Stimulated activated CD4-positive, alpha-beta T cell treated with anti-CD3 and anti-CD28 coated beads, TNF-alpha, amount 100 ng/mL, for 4 hours (primary cell): ENCODE measurements at regions not wholly inside any gene's neighbourhood (a gene's known extent, or its start where the extent isn't known, plus 50 kb on each side); places are given as distances from the start of the nearest gene placed in this dataset.

Experiments used
- DNase-seq, 3 experiments: peaks; one replicate each; pipeline ENCODE4 v3.0.0-alpha.2; 2020; ENCODE audit warnings: low read depth in 3 of 3

GRCh38 chr2:48138898-48139297 is 175.6 kb upstream of the FOXN2 start:
- DNase-seq, result no peak

DNA sequence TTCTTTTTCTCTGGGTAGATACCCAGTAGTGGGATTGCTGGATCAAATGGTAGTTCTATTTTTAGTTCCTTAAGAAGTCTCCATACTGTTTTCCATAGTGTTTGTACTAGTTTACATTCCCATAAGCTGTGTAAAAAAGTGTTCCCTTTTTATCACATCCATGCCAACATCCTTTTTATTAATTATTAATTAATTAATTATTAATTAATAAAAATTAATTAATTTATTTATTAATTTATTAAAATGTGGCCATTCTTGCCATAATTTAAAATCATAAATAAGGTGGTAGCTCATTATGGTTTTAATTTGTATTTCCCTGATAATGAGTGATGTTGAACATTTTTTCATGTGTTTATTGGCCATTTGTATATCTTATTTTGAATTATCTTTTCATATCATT is 173.9 kb upstream of the FOXN2 start:
- DNase-seq, result no peak

- no peak for DNase-seq
Measured at GRCh38 chr2:48144777-48145176, 169.7 kb upstream of the FOXN2 start.

DNA sequence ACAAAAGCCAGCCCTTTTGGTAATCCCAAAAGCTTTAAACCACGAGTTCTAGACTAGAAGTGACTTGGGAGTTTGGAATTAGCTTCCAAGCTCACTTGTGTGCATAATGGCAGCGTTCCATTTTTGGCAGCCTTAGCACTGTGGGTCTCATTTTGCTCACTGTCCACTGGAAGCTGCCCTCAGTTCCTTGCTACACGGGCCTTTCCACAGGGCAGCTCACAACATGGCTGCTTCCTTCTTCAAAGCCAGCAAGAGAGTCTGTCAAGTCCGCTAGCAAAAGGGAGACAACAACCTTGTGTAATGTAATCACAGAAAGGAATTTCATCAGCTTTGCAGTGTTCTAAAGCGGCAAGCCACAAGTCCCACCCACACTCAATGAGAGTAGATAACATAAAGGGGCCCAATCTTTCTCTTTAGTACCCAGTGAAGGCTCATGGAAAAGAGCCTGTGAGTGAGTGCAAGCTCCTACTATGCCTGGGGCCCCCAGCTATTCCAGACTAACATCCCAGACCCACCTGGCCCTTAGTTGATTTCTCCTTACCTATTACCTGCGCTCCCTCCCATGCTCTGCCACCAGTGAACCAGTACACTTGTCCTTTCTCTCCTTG is 168.5 kb upstream of the FOXN2 start:
- no peak for DNase-seq

DNA sequence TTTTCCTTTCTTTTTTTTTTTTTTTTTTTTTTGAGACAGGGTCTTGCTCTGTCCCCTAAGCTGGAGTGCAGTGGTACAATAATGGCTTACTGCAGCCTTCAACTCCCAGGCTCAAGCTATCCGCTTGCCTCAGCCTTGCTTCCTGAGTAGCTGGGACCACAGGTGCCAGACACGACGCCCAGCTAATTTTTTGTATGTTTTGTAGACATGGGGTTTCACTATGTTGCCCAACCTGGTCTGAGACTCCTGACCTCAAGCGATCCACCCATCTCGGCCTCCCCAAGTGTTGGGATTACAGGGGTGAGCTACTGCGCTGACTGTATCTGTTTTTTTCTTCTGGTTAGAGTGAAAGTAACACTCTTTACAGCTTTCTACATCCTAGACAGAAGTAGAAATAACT is 167.9 kb upstream of the FOXN2 start:
- no peak for DNase-seq

DNA sequence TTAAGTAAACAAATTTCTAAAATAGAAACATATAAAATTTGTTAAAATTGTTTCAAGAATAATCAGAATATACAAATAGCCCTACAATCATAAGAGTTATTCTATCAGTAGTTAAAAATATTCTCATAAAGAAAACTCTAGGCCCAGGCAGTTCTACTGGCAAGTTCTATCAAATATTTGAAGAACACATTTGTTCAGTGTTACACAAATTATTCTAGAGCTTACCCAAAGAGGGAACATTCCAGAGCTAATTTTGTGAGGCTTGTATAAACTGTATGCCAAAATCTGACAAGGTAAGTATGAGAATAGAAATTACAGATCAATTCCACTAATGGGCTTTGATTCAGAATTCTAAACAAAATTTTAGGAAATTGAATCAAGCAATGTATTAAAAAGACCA is 166.8 kb upstream of the FOXN2 start:
- no peak for DNase-seq

DNA sequence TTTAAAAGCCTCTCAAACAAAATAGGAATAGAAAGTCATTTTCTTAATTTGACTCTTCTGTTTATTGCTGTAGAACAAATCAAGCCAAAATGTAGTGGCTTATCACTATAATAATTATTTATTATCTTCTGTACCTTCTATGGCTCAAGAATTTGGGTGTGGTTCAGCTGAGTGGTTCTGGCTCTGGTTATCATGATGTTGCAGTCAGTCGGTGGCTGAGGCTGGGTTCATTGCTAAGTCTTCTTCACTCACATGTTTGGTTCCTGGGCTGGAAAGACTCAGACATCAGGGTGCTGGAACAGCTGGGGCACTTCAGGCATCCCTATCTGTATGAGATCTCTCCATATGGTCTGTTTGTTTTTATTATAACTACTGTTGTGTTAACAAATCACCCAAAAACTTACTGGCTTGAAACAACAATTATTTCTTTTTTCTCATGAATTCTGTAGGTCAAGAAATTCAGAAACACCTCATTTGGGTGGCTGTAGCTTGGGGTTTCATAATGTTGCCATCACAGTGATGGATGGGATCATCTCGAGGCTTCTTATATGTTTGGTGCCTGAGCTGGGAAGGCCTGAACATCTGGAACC is 165.5 kb upstream of the FOXN2 start:
- no peak for DNase-seq

DNA sequence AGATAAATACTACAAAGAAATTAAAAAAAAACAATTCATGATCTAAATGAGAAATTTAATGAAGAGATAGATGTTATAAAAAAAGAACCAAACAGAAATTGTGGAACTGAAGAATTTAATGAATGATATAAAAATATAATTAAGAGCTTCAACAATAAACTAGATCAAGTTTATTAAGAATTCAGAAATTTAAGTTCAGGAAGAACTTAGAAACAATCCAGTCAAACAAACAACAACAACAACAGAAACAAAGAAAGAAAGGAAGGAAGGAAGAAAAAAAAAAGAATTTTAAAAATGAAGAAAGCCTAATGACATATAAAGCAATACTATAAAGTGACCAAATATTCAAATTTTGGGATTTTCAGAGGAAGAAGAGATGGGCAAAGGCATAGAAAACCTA is 157.3 kb upstream of the FOXN2 start:
- DNase-seq, result no peak

DNA sequence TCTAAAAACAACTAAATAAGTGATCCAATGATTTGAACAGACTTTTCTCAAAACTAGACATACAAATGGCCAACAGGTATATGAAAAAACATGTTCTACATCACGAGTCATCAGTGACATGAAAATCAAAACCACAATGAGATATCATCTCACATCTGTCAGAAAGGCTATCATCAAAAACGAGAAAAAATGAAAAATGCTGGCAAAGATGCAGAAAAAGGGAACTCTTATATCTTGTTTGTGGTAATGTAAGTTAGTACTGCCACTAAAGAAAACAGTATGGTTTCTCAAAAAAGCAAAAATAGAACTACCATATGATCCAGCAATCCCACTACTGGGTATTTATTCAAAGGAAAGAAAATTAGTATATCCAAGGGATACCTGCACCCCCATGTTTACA is 152.9 kb upstream of the FOXN2 start:
- DNase-seq, result no peak

DNA sequence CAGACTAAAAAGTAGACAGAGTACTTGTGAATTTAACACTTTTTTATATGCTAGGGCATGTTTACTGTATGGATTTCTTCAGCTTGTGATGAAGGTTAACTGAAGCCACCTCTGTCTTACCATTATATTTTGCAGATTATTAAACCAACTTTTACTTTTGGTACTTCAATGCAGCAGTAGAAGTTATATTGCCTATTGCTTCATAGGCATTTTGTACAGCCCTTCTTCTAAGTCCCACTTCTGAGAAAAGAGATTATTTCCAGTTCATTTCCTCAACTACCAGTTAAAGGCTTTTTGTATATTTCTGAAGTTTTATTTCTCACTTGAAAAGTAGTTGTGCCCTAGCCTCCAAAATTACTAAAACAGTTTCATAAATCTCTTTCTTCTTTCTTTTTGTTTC is 151.7 kb upstream of the FOXN2 start:
- no peak for DNase-seq

DNA sequence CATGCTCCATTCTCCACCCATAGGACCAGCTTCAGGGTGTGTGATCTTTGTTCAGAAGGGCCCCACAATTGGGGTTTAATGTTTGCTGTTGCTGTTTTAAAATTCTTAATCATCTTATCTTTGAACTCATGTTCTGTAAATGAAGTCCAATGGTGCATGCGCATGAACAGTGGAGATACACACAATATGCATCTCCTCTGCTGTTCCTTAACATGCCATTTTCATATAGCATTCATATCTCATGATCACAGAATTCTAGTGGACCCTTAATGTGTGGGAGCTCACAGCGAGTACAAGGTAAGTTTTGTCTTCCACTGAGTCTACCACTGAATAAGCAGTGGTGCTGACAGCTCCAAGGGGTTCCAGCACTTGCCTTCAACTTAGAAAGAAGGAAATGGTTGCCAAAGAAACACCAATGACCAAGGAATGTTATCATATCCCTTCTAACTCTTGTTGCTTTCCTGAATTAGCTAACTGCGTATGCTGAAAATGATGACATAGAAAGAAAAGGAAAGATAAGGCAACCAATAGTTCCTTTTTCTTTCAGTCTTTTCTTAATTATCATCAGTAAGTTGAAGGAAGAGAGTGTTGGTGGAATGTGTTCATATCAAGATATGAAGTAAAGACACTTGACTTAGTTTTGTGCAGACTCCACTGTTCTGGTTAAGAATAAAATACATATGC is 149.3 kb upstream of the FOXN2 start:
- DNase-seq, result no peak

GRCh38 chr2:48169141-48169592 is 145.3 kb upstream of the FOXN2 start:
- DNase-seq, result no peak

GRCh38 chr2:48170281-48170680 is 144.2 kb upstream of the FOXN2 start:
- no peak for DNase-seq

DNA sequence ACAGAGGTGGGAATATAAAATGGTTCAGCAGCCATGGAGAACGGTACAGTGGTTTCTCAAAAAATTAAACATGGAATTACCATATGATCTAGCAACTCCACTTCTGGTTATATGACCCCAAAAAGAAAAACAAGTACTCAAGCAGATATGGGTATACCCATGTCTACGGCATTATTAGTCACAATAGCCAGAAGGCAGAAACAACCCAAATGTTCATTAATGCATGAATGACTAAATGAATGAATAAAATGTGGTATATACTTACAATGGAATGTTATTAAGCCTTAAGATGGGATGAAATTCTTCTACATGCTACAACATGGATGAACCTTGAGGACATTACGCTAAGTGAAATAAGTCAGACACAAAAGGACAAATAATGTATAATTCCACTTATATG is 141.3 kb upstream of the FOXN2 start:
- no peak for DNase-seq

- DNase-seq, result no peak
Measured at GRCh38 chr2:48174503-48174902, 140.0 kb upstream of the FOXN2 start.

DNA sequence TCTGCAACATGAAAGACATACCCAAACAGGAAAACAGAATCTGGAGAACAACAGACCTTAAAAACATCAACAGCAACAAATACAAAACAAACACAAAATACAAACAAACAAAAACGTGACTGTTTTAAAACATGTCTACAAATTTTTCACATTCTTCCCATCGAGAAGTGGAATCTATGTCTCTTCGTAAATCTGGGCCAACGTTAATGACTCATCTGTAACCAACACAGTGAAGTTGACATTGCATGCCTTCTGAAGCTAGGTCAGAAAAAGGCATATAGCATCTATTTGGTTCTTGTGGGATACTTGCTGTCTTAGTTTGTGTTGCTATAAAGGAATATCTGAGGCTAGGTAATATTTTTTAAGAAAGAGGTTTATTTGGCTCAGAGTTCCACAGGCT is 139.2 kb upstream of the FOXN2 start:
- no peak for DNase-seq

GRCh38 chr2:48175656-48176055 is 138.8 kb upstream of the FOXN2 start:
- DNase-seq, result no peak

DNA sequence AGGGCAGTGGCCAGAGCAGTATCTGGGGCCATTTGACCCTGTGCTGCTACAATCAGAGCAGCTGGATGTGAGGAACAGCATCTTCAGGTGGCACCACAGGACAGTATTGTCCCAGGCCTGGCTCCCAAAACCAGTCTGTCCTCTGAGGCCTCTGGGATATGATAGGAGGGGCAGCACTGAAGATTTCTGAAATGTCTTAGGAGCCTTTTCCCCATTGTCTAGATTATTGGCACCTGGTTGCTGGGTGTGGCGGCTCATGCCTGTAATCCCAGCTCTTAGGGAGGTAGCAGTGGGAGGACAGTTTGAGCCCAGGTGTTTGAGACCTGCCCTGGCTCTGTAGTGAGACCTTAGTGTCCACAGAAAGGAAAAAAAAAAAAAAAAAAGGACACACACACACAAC is 137.6 kb upstream of the FOXN2 start:
- DNase-seq, result no peak

DNA sequence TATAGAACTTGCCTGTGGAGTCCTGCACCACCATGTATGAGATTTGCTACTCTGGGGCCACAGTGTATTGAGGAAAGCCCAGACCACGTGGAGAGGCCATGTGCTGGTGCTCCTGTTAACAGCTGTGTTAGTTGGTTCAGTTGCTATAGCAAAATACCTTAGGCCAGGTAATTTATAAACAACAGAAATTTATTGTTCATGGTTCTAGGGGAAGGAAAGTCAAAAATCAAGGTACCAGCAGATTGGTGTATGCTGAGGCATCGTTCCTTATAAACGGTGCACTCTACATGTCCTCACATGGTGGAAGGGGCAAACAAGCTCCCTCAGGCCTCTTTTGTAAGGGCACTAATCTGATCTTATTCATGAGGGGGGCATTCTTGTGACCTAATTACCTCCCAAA is 135.9 kb upstream of the FOXN2 start:
- no peak for DNase-seq

GRCh38 chr2:48180557-48180956 is 133.9 kb upstream of the FOXN2 start:
- DNase-seq, result no peak

- DNase-seq, result no peak
Measured at GRCh38 chr2:48183276-48183675, 131.2 kb upstream of the FOXN2 start.

DNA sequence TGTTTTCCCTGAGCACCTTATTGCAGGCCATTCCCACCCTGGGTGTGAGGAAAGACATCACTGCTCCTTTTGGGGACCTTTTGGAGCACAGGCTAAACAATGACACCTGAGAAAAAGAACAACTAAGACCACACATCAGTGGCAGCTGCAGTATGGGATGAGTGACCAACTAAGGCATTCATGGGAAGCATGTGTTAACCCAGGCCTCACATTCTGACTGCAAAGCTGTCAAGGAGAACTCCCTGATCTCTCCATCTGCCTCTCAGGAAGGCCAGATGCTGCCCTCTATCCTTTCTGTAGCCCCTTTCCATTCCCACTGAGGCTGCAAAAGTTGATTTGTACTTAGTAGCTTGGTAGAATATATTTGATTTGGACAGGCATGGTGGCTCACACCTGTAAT is 130.5 kb upstream of the FOXN2 start:
- DNase-seq, result no peak

DNA sequence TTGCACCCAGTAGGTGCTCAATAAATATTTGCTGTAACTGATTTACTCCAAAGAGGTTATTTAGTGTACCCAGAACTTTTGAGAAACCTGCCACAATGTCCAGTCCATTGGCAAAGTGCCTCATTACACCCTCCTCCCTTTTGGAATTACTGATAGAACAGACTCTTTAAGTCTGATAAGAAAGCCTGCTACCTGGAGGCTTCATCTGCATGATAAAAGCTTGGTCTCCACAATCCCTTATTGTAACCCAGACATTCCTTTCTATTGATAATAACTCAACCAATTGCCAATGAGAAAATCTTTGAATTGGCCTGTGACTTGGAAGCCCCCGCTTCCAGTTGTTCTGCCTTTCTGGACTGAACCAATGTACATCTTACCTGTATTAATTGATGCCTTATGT is 127.0 kb upstream of the FOXN2 start:
- no peak for DNase-seq
